HepG2 (cell line): ENCODE measurements at regions not wholly inside any gene's neighbourhood (a gene's known extent, or its start where the extent isn't known, plus 50 kb on each side); places are given as distances from the start of the nearest gene placed in this dataset.
A peak's percentile ranks its signal among the peaks of the same experiment; 100 is the strongest.
"Not testable (repeated sequence)": the region's sequence is repeated elsewhere in the genome, so short reads cannot be mapped to it uniquely, and the experiment has no call there.

Experiments
- ATAC-seq: fragments of 200-7000 bp; cut with Tn5 transposase; 3 replicates; pipeline ENCODE4 v1.9.1; 2020; ENCODE audit warnings: mild to moderate bottlenecking, moderate library complexity
- BruUV-seq: library from RNA; stranded (reverse); fragments of 400-500 nt; replicated peaks from 2 replicates; lab custom pipeline; 2021; lab: Mats Ljungman, UMichigan
- CTCF ChIA-PET: fragments of 300-600 bp; formaldehyde crosslinking; extraction: SDS; loops from one replicate; lab custom pipeline; 2021; ENCODE audit warnings: low total read pairs, inconsistent platforms, low intra/inter-chr PET ratio; lab: Yijun Ruan, JAX
- POLR2A ChIA-PET: fragments of 350-600 bp; sonication (Branson Sonifier 250); formaldehyde crosslinking; loops from one replicate; lab custom pipeline; 2020; ENCODE audit warnings: antibody characterized with exemption, inconsistent platforms; lab: Yijun Ruan, JAX
- DNase-seq: peaks from one replicate; pipeline ENCODE4 v3.0.0-alpha.2; 2015; ENCODE audit warnings: low spot score
- FAIRE-seq: peaks from 3 replicates; lab custom pipeline; 2011; peaks lifted over from hg19 to GRCh38; lab: Jason Lieb, UNC
- H2AFZ ChIP-seq: one replicate; pipeline ENCODE4 v1.6.1; 2011; ENCODE audit warnings: low read length, inconsistent platforms
- H3K27ac ChIP-seq: fragments of 300-600 bp; 3 replicates; pipeline ENCODE4 v1.8.0; 2011; ENCODE audit warnings: mixed run types, mild to moderate bottlenecking, mixed read lengths, low read length, inconsistent platforms; ENCODE audit not compliant: insufficient read depth; ENCODE audit errors: extremely low read length
- H3K27me3 ChIP-seq, 2 experiments: fragments of 200-600 bp in 1 of 2; 2 replicates in 1 of 2; 3 replicates in 1 of 2; pipeline versions ENCODE4 v1.6.0 to v1.8.0; 2011; ENCODE audit warnings: low read length in 2 of 2, mild to moderate bottlenecking in 2 of 2, moderate library complexity in 2 of 2, inconsistent platforms in 1 of 2; ENCODE audit not compliant: insufficient read depth in 2 of 2, control insufficient read depth in 1 of 2
- H3K36me3 ChIP-seq, 2 experiments: fragments of 200-600 bp in 1 of 2; replicated peaks in 1 of 2; 2 replicates in 1 of 2; 3 replicates in 1 of 2; pipeline versions ENCODE4 v1.5.1 to v1.8.0; 2011; ENCODE audit warnings: low read length in 2 of 2, inconsistent platforms in 1 of 2; ENCODE audit not compliant: insufficient read depth in 2 of 2, control insufficient read depth in 1 of 2
- H3K4me1 ChIP-seq: 2 replicates; pipeline ENCODE4 v1.5.1; 2012; ENCODE audit warnings: low read length, inconsistent platforms; ENCODE audit not compliant: insufficient read depth
- H3K4me2 ChIP-seq: 2 replicates; pipeline ENCODE4 v1.6.0; 2011; ENCODE audit warnings: low read depth, low read length, inconsistent platforms
- H3K4me3 ChIP-seq, 3 experiments: fragments of 200-600 bp in 1 of 3; sonication (generic), shearing (Covaris generic) in 1 of 3; replicated peaks in 1 of 3; 2 replicates each; pipeline ENCODE4 v1.5.1; 2011 to 2016; ENCODE audit warnings: low read length in 3 of 3, inconsistent platforms in 2 of 3, low read depth in 2 of 3, mild to moderate bottlenecking in 2 of 3, control low read depth in 1 of 3, mixed read lengths in 1 of 3; ENCODE audit not compliant: insufficient read depth in 1 of 3
- H3K79me2 ChIP-seq: one replicate; pipeline ENCODE4 v1.6.1; 2011; ENCODE audit warnings: low read length, inconsistent platforms; ENCODE audit not compliant: insufficient read depth
- H3K9ac ChIP-seq: 2 replicates; pipeline ENCODE4 v1.6.0; 2011; ENCODE audit warnings: mild to moderate bottlenecking, low read depth, low read length, inconsistent platforms; ENCODE audit not compliant: insufficient read depth
- H3K9me3 ChIP-seq: 2 replicates; pipeline ENCODE4 v1.5.1; 2012; ENCODE audit warnings: mild to moderate bottlenecking, low read length
- H4K20me1 ChIP-seq: 2 replicates; pipeline ENCODE4 v1.6.0; 2011; ENCODE audit warnings: inconsistent platforms, mild to moderate bottlenecking, low read length, moderate library complexity; ENCODE audit not compliant: insufficient read depth
- ARID4A ChIP-seq: sonication (generic); formaldehyde crosslinking; IDR thresholded peaks from 2 replicates; pipeline ENCODE4 v1.5.0; 2020; ENCODE audit warnings: mild to moderate bottlenecking, missing genetic modification reagents, borderline replicate concordance
- MYC ChIP-seq: sonication (generic); formaldehyde crosslinking; IDR thresholded peaks from 2 replicates; pipeline ENCODE4 v1.9.0; 2021; ENCODE audit warnings: missing genetic modification reagents, borderline replicate concordance
- TRIM24 ChIP-seq: sonication (generic); formaldehyde crosslinking; IDR thresholded peaks from 2 replicates; pipeline ENCODE4 v1.8.0; 2022; ENCODE audit warnings: mild to moderate bottlenecking, missing genetic modification reagents
- ZNF143 ChIP-seq: sonication (generic); formaldehyde crosslinking; IDR thresholded peaks from 2 replicates; pipeline ENCODE4 v1.4.0; 2020; ENCODE audit warnings: missing genetic modification reagents
- ZNF431 ChIP-seq: sonication (generic); formaldehyde crosslinking; IDR thresholded peaks from 2 replicates; pipeline ENCODE4 v1.9.0; 2022; ENCODE audit warnings: missing genetic modification reagents, low read depth, mild to moderate bottlenecking, borderline replicate concordance
- ZNF720 ChIP-seq: sonication (generic); formaldehyde crosslinking; IDR thresholded peaks from 2 replicates; pipeline ENCODE4 v1.4.0; 2020; ENCODE audit warnings: missing genetic modification reagents
- WGBS: methylation state at CpG from one replicate; pipeline ENCODE4 v1.1.6; 2017; ENCODE audit warnings: low lambda C conversion rate; 5-methylcytosine and 5-hydroxymethylcytosine counted together
- in situ Hi-C: cut with HindIII; loops from 2 replicates; pipeline ENCODE4 v1.10.0; 2017; ENCODE audit warnings: low pct_unique_long_range_greater_than_20kb; ENCODE audit not compliant: extremely low pct_ligation_motif_present
- intact Hi-C: fragments of 100-400 bp; cut with micrococcal nuclease; formaldehyde crosslinking; loops from one replicate; pipeline ENCODE4 v1.10.0; 2022; ENCODE audit not compliant: unreplicated experiment

- H2AFZ ChIP-seq: no peak overlapping the region
- ATAC-seq: no peak
- H3K9ac ChIP-seq: no peak overlapping the region
- DNase-seq: no peak
- POLR2A ChIA-PET: no interaction called here
- H3K9me3 ChIP-seq: no peaks in the 10 kb centered on the region
- no peak overlapping the region for H3K4me2 ChIP-seq
- H3K36me3 ChIP-seq: no peaks in the 10 kb centered on the region
- in situ Hi-C loops: no loop called here
- no peaks in the 10 kb centered on the region for H3K79me2 ChIP-seq
- BruUV-seq: no TSS peak
- no peak for TF ChIP-seq ZNF143 (CRISPR knock-in tag)
- TF ChIP-seq ARID4A: no peak
- TF ChIP-seq ZNF720 (CRISPR knock-in tag): no peak
- TF ChIP-seq ZNF431: no peak
- no peak for TF ChIP-seq TRIM24
- TF ChIP-seq MYC (CRISPR knock-in tag): no peak
- TF ChIP-seq, all 625 proteins: peak for 0
- no peak overlapping the region for H3K27ac ChIP-seq
- FAIRE-seq: no peak
- no peak overlapping the region for H3K4me3 ChIP-seq
- intact Hi-C loops: no loop called here
- H3K4me1 ChIP-seq: no peaks in the 10 kb centered on the region
- CTCF ChIA-PET: no interaction called here
- H4K20me1 ChIP-seq: no peaks in the 10 kb centered on the region
- 23% methylated on average over 5 of the region's 5 CpGs for WGBS
- H3K27me3 ChIP-seq: no peaks in the 10 kb centered on the region; a peak in 1 of 5 replicates
Observed at GRCh38 chr12:92233346-92234015, 87.8 kb upstream of the BTG1 start.

- no CpG with 5 or more reads among the region's 2 CpGs for WGBS
- H3K36me3 ChIP-seq, H3K27me3 ChIP-seq, CTCF ChIA-PET, H3K79me2 ChIP-seq, H2AFZ ChIP-seq, intact Hi-C loops, H3K9ac ChIP-seq, H3K4me2 ChIP-seq, H3K4me1 ChIP-seq, H4K20me1 ChIP-seq, H3K4me3 ChIP-seq, BruUV-seq, in situ Hi-C loops, DNase-seq, H3K27ac ChIP-seq, H3K9me3 ChIP-seq, POLR2A ChIA-PET, ATAC-seq: not testable (repeated sequence)
- FAIRE-seq: peak; percentile 75
Observed at GRCh38 chr12:92232371-92232932, 86.8 kb upstream of the BTG1 start.

GRCh38 chr12:92231945-92232344 lies 86.3 kb upstream of the BTG1 start:
- DNase-seq, H3K27me3 ChIP-seq, ATAC-seq, H3K4me3 ChIP-seq, H4K20me1 ChIP-seq, H3K9ac ChIP-seq, in situ Hi-C loops, H3K79me2 ChIP-seq, H3K36me3 ChIP-seq, H2AFZ ChIP-seq, H3K9me3 ChIP-seq, FAIRE-seq, BruUV-seq, intact Hi-C loops, CTCF ChIA-PET, POLR2A ChIA-PET, H3K4me1 ChIP-seq, H3K4me2 ChIP-seq, H3K27ac ChIP-seq: not testable (repeated sequence)
- WGBS: 21% methylated on average over 3 of the region's 3 CpGs
